Head of caudate nucleus (tissue), 42 donors: ENCODE measurements at regions not wholly inside any gene's neighbourhood (a gene's known extent, or its start where the extent isn't known, plus 50 kb on each side); places are given as distances from the start of the nearest gene placed in this dataset.

ENCODE experiments used
- DNase-seq, 42 donors: peaks; one replicate each; pipeline versions ENCODE4 v3.0.0 to v3.0.0-alpha.2; 2020 to 2021; ENCODE audit warnings: mixed read lengths in 7 of 42
- intact Hi-C: fragments of 100-400 bp; cut with DNase I; formaldehyde crosslinking; loops from one replicate; pipeline ENCODE4 v1.15.0; 2022

DNA sequence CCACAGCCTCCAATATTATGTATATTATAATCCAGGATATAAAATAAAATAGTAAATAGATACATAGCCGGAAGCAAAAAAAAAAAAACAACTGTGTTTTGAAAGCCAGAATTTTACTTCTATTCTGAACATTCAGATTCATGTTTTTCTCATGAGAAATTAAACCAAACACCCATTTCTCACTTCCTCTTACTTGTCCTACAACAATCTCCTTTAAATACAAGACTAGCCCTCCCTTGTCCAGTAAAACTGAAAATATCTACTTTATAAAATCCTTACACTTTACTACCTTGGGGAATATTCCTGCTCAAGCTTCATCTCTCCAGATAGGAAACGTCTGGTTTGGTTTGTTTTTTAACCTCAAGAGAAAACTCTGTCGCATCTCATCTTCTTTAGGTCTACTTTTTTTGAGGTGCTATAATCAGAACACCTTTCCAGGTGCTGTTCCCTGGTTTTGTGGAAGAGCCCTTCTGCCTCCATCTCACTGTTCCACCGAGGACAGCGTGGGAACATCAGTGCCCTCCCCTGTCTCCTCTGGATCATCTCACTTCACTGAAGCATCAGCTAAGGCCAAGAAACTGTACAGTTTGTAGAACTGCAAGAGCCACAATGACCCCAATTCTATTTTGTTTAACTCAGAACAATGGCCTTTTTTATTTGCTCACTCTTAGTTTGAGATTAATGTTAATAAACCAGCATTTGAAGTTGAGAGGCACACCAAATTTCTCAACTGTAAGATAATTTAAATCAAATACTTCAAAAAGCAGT is 82.0 kb upstream of the ARHGAP32 start:
- intact Hi-C loops = no loop called here
- peak in 2 of 42 donors; percentile 34 to 43 for DNase-seq

DNA sequence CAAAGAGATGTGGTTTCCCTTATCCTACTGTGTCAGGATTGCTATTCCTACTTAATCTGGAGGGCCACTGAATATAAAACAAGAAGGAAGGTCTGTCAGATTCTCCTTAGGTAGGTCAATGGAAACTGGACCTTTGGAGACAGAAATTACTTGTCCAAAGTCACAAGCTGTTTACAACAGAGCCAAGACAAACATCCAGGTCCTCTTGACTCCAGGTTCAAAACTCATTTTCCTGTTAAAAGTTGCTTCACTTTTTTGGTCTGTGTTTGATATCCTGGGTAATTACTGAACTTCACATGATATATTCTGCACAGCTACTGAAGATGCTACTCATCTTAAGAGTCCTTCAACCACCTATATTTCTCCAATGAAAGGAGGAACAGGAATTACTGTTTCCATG is 81.2 kb upstream of the ARHGAP32 start:
- intact Hi-C loops = no loop called here

DNA sequence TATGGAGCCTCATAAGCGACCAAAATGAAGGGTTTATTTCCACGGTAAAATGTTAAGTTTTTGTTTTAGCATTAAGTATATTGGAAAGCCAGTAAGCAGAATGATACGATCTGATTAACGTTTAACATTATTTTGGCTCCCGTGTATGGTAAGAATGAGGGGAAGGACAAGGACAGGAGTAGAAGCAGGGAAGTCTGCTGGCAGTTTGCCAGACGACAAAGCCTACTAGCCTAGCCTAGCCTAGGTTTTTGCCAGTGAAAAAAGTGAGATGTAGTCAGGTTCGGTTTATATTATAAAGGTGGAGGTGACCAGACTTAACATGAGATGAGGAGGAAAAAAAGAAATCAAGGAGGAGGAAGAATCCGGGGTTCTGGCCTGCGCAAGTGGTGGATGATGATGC is 78.9 kb upstream of the ARHGAP32 start:
- no peak for DNase-seq
- intact Hi-C loops = no loop called here

More for the DNA sequence above, 81.2 kb upstream of the ARHGAP32 start:
- DNase-seq = no peak

DNA sequence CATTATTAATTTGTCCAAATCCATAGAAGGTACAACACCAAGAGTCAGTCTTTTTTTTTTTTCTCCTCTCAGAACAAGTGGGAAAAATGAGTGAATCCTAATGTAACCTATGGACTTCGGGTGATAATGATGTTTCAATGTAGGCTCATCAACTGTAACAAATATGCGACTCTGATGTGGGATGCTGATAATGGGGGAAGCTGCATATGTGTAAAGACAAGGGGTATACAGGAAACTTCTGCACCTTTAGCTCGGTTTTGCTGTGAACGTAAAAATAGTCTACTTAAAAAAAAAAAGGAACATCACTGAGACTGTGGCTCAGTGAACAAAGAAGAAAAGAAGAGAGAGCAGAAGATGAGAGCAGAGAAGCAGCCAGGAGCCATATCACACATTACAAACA is 78.3 kb upstream of the ARHGAP32 start:
- intact Hi-C loops = no loop called here
- no peak for DNase-seq

DNA sequence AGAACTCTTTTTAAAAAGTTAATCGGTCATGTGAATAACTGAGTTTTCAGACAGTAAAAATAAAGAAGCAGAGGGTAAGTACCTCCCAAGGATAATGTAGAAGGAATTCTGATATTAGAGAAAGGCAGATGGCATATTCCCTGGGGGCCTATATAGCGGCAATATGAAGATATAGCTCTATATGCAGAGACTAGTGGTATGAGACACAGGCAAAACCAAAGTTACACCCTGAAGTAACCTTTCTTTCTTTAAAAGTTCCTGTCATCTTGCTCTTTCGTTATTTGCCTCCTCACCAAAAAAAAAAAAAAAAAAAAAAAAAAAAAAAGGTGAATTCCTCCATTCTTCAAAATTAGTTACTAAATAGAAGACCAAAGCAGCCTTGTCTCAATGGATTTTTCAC is 76.2 kb upstream of the ARHGAP32 start:
- intact Hi-C loops = no loop called here
- no peak for DNase-seq

DNA sequence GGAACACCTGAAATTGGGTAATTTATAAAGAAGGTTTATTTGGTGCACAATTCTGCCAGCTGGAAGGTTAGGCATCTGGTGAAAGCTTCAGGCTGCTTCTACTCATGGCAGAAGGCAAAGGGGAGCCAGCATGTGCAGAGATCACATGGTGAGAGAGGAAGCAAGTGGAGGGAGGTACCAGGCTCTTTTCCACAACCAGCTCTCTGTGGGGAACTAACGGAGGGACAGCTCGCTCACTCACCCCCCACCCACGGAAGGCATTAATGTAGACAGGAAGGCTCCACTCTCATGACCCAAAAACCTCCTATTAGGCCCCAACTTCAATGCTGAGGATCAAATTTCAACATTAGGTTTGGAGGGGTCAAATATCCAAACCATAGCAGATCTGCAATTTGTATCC is 75.6 kb upstream of the ARHGAP32 start:
- DNase-seq = peak in 3 of 42 donors; percentile 22 to 39 (median 30)
- intact Hi-C loops = no loop called here

DNA sequence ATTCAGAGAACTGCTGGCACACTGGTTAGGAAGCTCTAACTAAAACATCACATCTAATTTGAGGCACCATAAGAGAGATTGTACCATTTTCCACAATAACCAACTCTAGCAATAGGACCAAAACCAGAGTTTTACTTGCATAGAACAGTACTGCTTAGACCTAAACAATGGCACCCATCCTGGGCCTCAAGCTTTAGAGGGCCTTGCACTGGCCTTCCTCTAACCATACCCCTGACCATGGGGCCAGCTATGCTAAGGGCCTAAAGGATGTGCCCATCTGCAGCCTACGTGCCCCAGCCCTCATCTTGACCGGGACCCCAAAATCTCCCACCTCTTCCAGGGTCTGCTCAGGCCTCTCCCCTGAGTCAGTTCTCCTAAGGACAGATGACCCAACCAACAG is 74.4 kb upstream of the ARHGAP32 start:
- intact Hi-C loops = no loop called here
- DNase-seq = no peak

DNA sequence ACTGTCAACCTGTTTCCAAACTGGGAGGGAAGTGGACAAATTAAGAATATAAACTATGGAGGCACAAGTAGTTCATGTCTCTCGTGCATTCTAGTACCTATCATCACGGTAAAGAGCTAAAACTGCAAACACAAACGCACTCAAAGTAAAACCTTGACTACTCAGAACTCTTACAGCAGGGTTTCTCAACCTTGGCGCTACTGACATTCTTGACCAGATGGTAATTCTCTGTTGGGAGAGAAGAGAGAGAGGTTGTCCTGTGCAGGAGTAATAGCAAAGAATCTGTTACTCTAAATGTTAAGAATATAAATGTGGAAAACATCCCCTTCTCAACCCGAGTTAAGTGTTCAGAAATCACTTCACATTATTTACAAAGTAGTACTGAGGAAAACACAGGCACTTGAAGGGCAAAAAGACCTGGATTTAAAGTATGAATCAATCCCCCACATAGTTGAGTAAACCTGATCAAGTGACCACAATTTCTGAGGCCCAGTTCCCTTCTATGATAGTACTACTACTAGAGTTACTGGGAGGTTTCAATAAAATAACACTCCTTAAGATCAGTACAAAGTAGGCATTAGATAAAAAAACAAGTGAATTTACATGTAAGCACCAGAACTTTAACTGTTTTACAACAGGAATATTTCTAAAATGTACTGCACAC is 73.1 kb upstream of the ARHGAP32 start:
- intact Hi-C loops = no loop called here
- no peak for DNase-seq

DNA sequence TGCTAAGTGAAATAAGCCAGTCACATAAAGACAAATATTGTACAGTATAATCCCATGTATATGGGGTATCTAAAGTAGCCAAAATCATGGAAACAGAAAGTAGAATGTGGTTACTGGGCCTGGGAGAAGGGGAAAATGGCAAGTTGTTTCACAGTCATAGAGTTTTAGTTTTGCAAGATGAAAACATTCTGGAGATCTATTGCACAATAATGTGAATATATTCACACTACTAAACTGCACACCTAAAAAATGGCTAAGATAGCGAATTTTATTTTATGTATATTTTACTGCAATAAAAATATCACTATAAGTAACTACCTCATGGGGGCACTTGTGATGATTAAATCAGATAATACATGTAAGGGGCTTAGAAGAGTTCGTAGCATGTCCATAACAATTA is 72.0 kb upstream of the ARHGAP32 start:
- DNase-seq = no peak
- intact Hi-C loops = no loop called here

DNA sequence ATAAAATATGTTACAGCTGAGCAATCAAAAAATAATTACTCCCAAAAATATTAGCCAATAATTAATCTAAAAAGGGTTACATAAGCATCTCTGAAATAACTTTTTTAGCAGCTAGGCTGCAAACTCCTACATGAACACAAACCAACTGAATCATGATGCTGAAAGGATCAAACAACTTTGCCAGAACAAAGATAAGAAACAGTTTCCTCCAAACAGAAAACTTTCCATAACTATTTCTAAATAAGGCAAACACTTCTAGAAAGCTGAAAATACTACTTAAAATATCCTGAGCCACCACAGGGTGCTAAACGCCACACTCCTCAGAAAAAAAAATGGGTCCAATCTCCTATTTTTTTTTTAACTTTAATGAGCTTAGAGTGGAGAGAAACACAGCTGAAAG is 68.6 kb upstream of the ARHGAP32 start:
- no peak for DNase-seq
- intact Hi-C loops = no loop called here

DNA sequence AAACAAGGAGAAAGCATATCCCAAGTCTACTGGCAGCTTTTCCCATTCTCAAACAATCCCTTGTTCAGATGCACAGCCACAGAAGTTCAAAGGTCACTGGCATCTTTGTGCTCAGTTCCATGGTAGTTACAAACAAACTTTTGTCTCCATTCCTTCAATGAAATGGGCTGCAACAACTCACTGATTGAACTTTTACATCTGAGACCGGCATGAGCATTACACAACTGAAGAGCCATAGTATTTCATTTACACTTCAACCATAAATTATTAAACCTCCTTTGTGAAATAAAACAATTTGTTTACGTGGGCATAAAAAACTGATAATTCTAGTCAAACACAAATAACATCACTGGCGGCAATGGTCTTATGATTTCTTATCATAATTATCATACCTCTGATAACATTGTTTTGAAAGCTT is 67.8 kb upstream of the ARHGAP32 start:
- intact Hi-C loops = no loop called here
- peak in 34 of 42 donors; percentile 23 to 86 (median 62) for DNase-seq

DNA sequence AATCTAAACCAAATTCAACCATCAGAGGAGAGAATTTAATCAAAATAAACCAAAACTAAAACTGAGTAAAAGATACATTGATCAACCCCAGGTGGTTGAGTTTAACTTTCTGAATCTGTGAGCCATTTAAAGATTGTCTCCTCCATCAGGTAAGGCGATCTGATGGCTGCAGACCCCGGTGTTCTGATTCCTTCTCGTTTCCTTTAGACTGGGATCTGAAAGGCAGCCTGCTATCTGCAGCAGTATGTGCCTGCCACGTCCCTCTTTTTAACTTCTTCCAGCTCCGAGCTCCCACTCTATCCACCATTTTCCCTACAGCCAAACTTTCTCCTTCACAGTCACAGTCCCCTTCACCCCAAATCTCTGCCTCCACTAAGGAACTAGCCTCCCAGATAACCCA is 66.1 kb upstream of the ARHGAP32 start:
- no peak for DNase-seq
- intact Hi-C loops = no loop called here

DNA sequence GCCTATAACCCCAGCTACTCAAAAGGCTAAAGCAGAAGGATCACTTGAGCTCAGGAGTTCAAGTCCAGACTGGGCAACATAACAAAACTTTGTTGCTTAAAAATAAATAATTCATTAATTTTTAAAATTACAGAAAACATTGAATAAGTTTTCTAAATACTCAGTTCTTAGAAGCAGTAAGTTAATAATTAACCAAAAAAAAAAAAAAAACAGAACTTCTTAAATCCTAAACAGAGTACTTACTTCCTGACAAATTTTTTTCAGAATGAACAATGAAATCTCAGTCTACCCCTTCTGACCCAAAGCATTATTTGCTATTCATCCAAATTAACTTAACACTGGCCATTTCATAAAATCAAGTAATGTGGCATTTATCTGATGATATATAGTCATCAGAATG is 65.4 kb upstream of the ARHGAP32 start:
- intact Hi-C loops = no loop called here
- no peak for DNase-seq

DNA sequence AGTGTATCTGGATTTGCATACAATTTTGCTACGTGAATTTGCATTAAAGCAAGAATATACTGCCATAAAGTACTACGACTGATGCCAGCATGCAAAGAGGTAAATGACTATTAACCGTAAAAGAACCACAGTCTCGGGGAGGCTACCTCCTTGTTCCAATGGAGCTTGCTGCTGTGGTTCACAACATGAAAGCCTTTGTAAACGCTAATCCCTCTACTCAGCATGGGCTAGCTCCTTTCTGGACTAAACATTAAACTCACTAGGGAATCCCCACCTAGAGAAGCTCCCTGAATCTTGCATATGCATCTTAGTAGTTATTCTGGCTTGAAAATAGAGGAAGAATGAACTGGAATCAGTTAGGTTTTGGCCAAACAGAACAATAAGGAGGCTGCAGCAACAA is 60.5 kb upstream of the ARHGAP32 start:
- DNase-seq = no peak
- intact Hi-C loops = no loop called here

DNA sequence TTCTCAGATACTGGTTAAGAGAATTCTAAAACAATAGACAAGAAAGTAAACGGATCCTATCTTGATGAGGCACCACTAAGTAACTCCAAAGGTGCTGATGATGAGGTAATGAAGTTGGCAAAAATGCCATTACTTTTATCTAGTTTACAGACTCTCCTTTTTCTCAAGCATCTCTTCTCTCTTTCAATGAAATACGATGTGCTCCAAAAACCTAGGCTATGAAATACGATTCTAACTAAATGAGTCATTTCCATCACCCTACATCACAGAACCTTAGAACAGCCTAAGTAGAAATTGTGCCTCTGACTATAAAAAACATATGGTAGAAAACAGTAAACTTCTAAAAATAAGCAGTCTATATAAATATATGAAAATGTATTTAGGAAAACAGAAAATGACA is 58.9 kb upstream of the ARHGAP32 start:
- no peak for DNase-seq
- intact Hi-C loops = no loop called here

DNA sequence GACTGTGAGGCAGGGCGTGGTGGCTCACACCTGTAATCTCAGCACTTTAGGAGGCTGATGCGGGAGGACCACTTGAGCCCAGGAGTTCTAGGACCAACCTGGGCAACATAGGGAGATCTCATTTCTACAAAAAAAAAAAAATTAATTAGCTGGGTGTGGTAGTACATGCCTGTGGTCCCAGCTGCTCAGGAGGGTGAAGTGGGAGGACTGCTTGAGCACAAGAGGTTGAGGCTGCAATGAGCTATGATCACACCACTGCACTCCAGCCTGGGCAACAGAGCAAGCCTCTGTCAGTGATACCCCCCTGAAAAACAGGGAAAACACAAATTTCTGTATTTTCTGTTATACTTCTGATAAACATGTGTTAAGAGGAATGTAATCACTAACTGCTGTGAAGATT is 57.8 kb upstream of the ARHGAP32 start:
- intact Hi-C loops = no loop called here
- no peak for DNase-seq

DNA sequence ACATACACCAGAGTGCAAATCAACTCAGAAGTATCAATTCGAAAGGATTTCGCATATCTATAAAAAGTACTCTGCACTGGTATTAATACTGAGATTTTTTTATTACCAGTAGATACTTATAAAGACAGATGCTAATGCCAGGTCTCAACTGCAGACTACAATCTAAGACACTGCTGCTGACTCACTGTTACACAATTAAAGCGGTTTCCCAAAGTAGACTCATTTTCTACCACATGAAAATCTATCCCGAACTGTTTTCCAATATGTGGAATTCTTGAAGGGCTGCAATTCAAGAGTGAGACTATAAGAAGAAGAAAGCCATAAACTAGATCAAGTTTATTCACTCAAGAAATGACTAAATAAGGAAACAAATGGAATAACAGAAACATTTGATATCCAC is 57.2 kb upstream of the ARHGAP32 start:
- intact Hi-C loops = no loop called here
- peak in 6 of 42 donors; percentile 17 to 54 (median 34) for DNase-seq

DNA sequence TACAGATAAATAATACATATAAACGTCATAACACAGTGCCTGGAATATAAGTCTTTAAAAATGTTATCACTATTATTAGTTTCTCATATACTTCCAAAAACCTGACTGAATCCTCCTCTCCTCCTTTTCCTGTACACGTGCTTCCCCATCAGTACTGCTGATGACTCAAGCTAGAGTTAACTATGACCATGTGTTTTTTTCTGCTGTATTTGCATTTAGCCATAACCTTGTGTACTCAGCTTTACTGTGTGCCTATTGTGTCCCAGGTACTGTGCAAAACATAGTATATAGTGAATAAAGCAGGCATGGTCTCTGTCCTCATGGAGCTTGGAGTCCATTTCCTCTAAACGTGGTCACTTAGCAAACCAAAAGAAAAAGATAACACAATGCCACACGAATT is 56.5 kb upstream of the ARHGAP32 start:
- DNase-seq = no peak

DNA sequence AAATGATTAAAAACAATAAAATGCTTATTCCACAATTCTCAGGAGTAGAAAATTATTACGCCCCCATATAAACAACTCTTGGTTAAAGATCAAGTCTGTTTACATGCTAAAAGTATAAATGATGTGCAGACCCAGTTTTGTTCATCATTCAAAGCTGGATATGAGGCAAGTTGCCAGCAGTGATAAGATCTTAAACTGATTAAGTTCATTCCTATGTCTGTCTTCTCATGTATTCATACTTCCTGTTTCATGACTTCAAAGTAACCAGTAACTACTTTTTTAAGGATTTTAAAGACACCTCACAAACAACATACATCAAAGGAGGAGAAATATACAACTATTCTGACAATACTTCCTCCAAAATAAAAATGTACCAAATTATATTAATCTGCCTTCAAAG is 55.0 kb upstream of the ARHGAP32 start:
- DNase-seq = no peak
- intact Hi-C loops = no loop called here

More for the DNA sequence above, 56.5 kb upstream of the ARHGAP32 start:
- intact Hi-C loops = no loop called here

DNA sequence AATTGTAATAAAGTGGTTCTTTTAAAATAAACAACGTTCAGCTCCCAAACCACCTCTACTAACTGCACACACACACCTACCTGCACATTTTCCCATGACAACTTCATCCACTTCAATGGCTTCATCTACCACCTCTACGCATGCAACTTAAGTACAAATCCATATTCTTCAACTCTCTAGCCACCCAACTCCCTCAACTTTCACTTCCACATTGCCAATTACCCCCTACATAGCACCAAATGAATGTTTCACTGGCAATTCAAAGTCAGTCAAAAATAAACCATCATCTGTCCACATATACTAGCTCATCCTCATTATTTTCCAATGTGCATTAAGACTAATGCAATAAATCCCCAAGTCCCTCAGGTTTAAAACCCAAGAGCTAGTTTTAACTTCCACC is 50.7 kb upstream of the ARHGAP32 start:
- no peak for DNase-seq
- intact Hi-C loops = no loop called here
